ENCODE measurements at regions not wholly inside any gene's neighbourhood (a gene's known extent, or its start where the extent isn't known, plus 50 kb on each side); places are given as distances from the start of the nearest gene placed in this dataset.

- DNase-seq (ENCODE audit: low spot score): no peak
Measured at GRCh38 chr5:6920628-6921256, 207.5 kb downstream of the TENT4A start.

GRCh38 chr5:6926491-6927038 is 213.3 kb downstream of the TENT4A start:
- DNase-seq (ENCODE audit: low spot score): no peak

- DNase-seq (ENCODE audit: low spot score): no peak
Measured at GRCh38 chr5:6936031-6936430, 222.8 kb downstream of the TENT4A start.

GRCh38 chr5:6937677-6938076 is 224.4 kb downstream of the TENT4A start:
- DNase-seq (ENCODE audit: low spot score): no peak

- no peak for DNase-seq (ENCODE audit: low spot score)
Measured at GRCh38 chr5:6941631-6942030, 228.4 kb downstream of the TENT4A start.

GRCh38 chr5:6943197-6944112 is 230.2 kb downstream of the TENT4A start:
- DNase-seq (ENCODE audit: low spot score): no peak

GRCh38 chr5:6948562-6948961 is 235.3 kb downstream of the TENT4A start:
- no peak for DNase-seq (ENCODE audit: low spot score)

- no peak for DNase-seq (ENCODE audit: low spot score)
Measured at GRCh38 chr5:6949230-6949629, 236.0 kb downstream of the TENT4A start.

- DNase-seq (ENCODE audit: low spot score): no peak
Measured at GRCh38 chr5:6950250-6950649, 237.0 kb downstream of the TENT4A start.

- DNase-seq (ENCODE audit: low spot score): no peak
Measured at GRCh38 chr5:6950860-6951259, 237.6 kb downstream of the TENT4A start.

GRCh38 chr5:6961123-6961522 is 247.9 kb downstream of the TENT4A start:
- DNase-seq (ENCODE audit: low spot score): no peak

- no peak for DNase-seq (ENCODE audit: low spot score)
Measured at GRCh38 chr5:6961837-6962635, 248.8 kb downstream of the TENT4A start.

- DNase-seq (ENCODE audit: low spot score): no peak
Measured at GRCh38 chr5:6976971-6977370, 263.7 kb downstream of the TENT4A start.

GRCh38 chr5:6979061-6979460 is 265.8 kb downstream of the TENT4A start:
- no peak for DNase-seq (ENCODE audit: low spot score)

GRCh38 chr5:6989230-6989629 is 276.0 kb downstream of the TENT4A start:
- no peak for DNase-seq (ENCODE audit: low spot score)

- no peak for DNase-seq (ENCODE audit: low spot score)
Measured at GRCh38 chr5:6994097-6994496, 280.9 kb downstream of the TENT4A start.

- no peak for DNase-seq (ENCODE audit: low spot score)
Measured at GRCh38 chr5:6995115-6995514, 281.9 kb downstream of the TENT4A start.

GRCh38 chr5:7000310-7000709 is 287.1 kb downstream of the TENT4A start:
- no peak for DNase-seq (ENCODE audit: low spot score)

GRCh38 chr5:7010591-7010990 is 297.4 kb downstream of the TENT4A start:
- no peak for DNase-seq (ENCODE audit: low spot score)

GRCh38 chr5:7012057-7012456 is 298.8 kb downstream of the TENT4A start:
- no peak for DNase-seq (ENCODE audit: low spot score)

- no peak for DNase-seq (ENCODE audit: low spot score)
Measured at GRCh38 chr5:7014611-7015010, 301.4 kb downstream of the TENT4A start.

GRCh38 chr5:7015586-7016256 is 302.5 kb downstream of the TENT4A start:
- no peak for DNase-seq (ENCODE audit: low spot score)
